Tibial nerve (tissue), 4 donors: ENCODE measurements at regions not wholly inside any gene's neighbourhood (a gene's known extent, or its start where the extent isn't known, plus 50 kb on each side); places are given as distances from the start of the nearest gene placed in this dataset.

ENCODE experiments used
- DNase-seq, 2 donors: peaks; one replicate each; pipeline ENCODE4 v3.0.0-alpha.2; 2019; ENCODE audit warnings: low spot score in 2 of 2
- H3K27ac ChIP-seq, 4 donors: fragments of 200-600 bp; sonication (generic) in 3 of 4; one replicate each; pipeline ENCODE4 v1.5.1; 2017 to 2019; ENCODE audit warnings: mild to moderate bottlenecking in 1 of 4
- H3K27me3 ChIP-seq, 2 donors: fragments of 200-600 bp; sonication (generic) in 1 of 2; one replicate each; pipeline versions ENCODE4 v1.5.1 to v1.6.0; 2017 to 2019
- H3K36me3 ChIP-seq, 3 donors: fragments of 200-600 bp; sonication (generic); one replicate each; pipeline ENCODE4 v1.5.1; 2018 to 2019
- H3K4me1 ChIP-seq, 4 donors: fragments of 200-600 bp; sonication (generic) in 3 of 4; one replicate each; pipeline ENCODE4 v1.5.1; 2017 to 2019
- H3K4me3 ChIP-seq, 4 donors: fragments of 200-600 bp; sonication (generic) in 3 of 4; one replicate each; pipeline ENCODE4 v1.5.1; 2017 to 2019; ENCODE audit warnings: mild to moderate bottlenecking in 1 of 4, moderate library complexity in 1 of 4
- H3K9me3 ChIP-seq, 4 donors: fragments of 200-600 bp; sonication (generic) in 3 of 4; one replicate each; pipeline ENCODE4 v1.5.1; 2017 to 2019
- CTCF ChIP-seq, 5 experiments: fragments of 200-600 bp in 3 of 5; fragments of 450-650 bp in 2 of 5; sonication (generic) in 3 of 5; IDR thresholded peaks; one replicate each; pipeline ENCODE4 v1.5.1; 2016 to 2019; ENCODE audit warnings: antibody characterized with exemption in 5 of 5, mild to moderate bottlenecking in 3 of 5, moderate library complexity in 2 of 5
- EP300 ChIP-seq, 2 donors: sonication (generic); formaldehyde crosslinking; IDR thresholded peaks; one replicate each; pipeline ENCODE4 v1.6.1; 2017; ENCODE audit warnings: antibody characterized with exemption in 2 of 2, mild to moderate bottlenecking in 1 of 2
- POLR2A ChIP-seq, 2 donors: fragments of 450-650 bp; IDR thresholded peaks; one replicate each; pipeline ENCODE4 v1.6.1; 2017; ENCODE audit warnings: antibody characterized with exemption in 2 of 2, mild to moderate bottlenecking in 2 of 2, moderate library complexity in 2 of 2
- WGBS, 2 donors: methylation state at CpG; one replicate each; pipeline ENCODE4 v1.1.5; 2018; 5-methylcytosine and 5-hydroxymethylcytosine counted together

GRCh38 chr18:56407646-56408180, 230.7 kb downstream of the TXNL1 start:
- TF ChIP-seq POLR2A (IDR thresholded peaks at IDR 0.05) = no peak
- TF ChIP-seq CTCF (IDR thresholded peaks at IDR 0.05) = no peak
- TF ChIP-seq EP300 (IDR thresholded peaks at IDR 0.05) = no peak
- H3K4me1 ChIP-seq = peaks cover 0 to 11% (median 0%) of the 10 kb centered on the region in 4 donors

GRCh38 chr18:56402872-56403516, 235.4 kb downstream of the TXNL1 start:
- WGBS, 2 donors = 28 to 30% methylated on average over 1 of the region's 1 CpG
- H3K27ac ChIP-seq = peak overlapping the region in 2 of 4 donors; percentile 45 to 69
- no peak for DNase-seq

More at GRCh38 chr18:56407646-56408180, 230.7 kb downstream of the TXNL1 start:
- Histone ChIP-seq H3K27ac (no peak overlapping the region), H3K27me3 (no peaks in the 10 kb centered on the region), H3K36me3 (no peaks in the 10 kb centered on the region), H3K9me3 (no peaks in the 10 kb centered on the region), H3K4me3 (no peak overlapping the region)
- DNase-seq = no peak
- whole genome bisulfite sequencing, 2 donors = 92 to 95% methylated on average over 4 of the region's 4 CpGs

GRCh38 chr18:56393870-56394269, 244.5 kb downstream of the TXNL1 start:
- no peaks in the 10 kb centered on the region for H3K4me1 ChIP-seq
- no peaks in the 10 kb centered on the region for H3K36me3 ChIP-seq
- H3K27ac ChIP-seq = no peak overlapping the region
- WGBS, 2 donors = 90 to 96% methylated on average over 3 of the region's 3 CpGs
- no peaks in the 10 kb centered on the region for H3K9me3 ChIP-seq
- H3K4me3 ChIP-seq = no peak overlapping the region
- no peaks in the 10 kb centered on the region for H3K27me3 ChIP-seq
- TF ChIP-seq POLR2A (IDR thresholded peaks at IDR 0.05) (no peak), CTCF (IDR thresholded peaks at IDR 0.05) (no peak), EP300 (IDR thresholded peaks at IDR 0.05) (no peak)
- no peak for DNase-seq

More at GRCh38 chr18:56402872-56403516, 235.4 kb downstream of the TXNL1 start:
- no peaks in the 10 kb centered on the region for H3K9me3 ChIP-seq
- TF ChIP-seq CTCF (IDR thresholded peaks at IDR 0.05) (no peak), POLR2A (IDR thresholded peaks at IDR 0.05) (no peak), EP300 (IDR thresholded peaks at IDR 0.05) (peak in 1 of 2 donors; percentile 9)
- peaks cover 0 to 14% (median 0%) of the 10 kb centered on the region in 4 donors for H3K4me1 ChIP-seq
- H3K36me3 ChIP-seq = no peaks in the 10 kb centered on the region
- H3K4me3 ChIP-seq = no peak overlapping the region
- H3K27me3 ChIP-seq = no peaks in the 10 kb centered on the region

GRCh38 chr18:56391931-56392590, 246.3 kb downstream of the TXNL1 start:
- Histone ChIP-seq H3K4me1 (no peaks in the 10 kb centered on the region), H3K27me3 (no peaks in the 10 kb centered on the region), H3K9me3 (no peaks in the 10 kb centered on the region), H3K27ac (no peak overlapping the region), H3K4me3 (no peak overlapping the region), H3K36me3 (no peaks in the 10 kb centered on the region)
- no peak for TF ChIP-seq EP300 (IDR thresholded peaks at IDR 0.05)
- no peak for TF ChIP-seq CTCF (IDR thresholded peaks at IDR 0.05)
- TF ChIP-seq POLR2A (IDR thresholded peaks at IDR 0.05) = no peak
- 42 to 53% methylated on average over 3 of the region's 3 CpGs for WGBS, 2 donors
- no peak for DNase-seq

GRCh38 chr18:56390626-56391025, 247.8 kb downstream of the TXNL1 start:
- Histone ChIP-seq H3K27me3 (no peaks in the 10 kb centered on the region), H3K4me1 (no peaks in the 10 kb centered on the region), H3K27ac (no peak overlapping the region), H3K9me3 (no peaks in the 10 kb centered on the region), H3K36me3 (no peaks in the 10 kb centered on the region), H3K4me3 (no peak overlapping the region)
- 57 to 60% methylated on average over 3 of the region's 3 CpGs for WGBS, 2 donors
- DNase-seq = no peak
- no peak for TF ChIP-seq CTCF (IDR thresholded peaks at IDR 0.05)
- TF ChIP-seq POLR2A (IDR thresholded peaks at IDR 0.05) = no peak
- TF ChIP-seq EP300 (IDR thresholded peaks at IDR 0.05) = no peak
